ENCODE measurements at regions not wholly inside any gene's neighbourhood (a gene's known extent, or its start where the extent isn't known, plus 50 kb on each side); places are given as distances from the start of the nearest gene placed in this dataset.
A peak's percentile ranks its signal among the peaks of the same experiment; 100 is the strongest.

- intact Hi-C loops (cut with DNase I) = no loop called here
- peak in 1 of 10 donors; percentile 62 for DNase-seq
These were observed 238.0 kb downstream of the TBXT start for GRCh38 chr6:165929607-165930006.

DNA sequence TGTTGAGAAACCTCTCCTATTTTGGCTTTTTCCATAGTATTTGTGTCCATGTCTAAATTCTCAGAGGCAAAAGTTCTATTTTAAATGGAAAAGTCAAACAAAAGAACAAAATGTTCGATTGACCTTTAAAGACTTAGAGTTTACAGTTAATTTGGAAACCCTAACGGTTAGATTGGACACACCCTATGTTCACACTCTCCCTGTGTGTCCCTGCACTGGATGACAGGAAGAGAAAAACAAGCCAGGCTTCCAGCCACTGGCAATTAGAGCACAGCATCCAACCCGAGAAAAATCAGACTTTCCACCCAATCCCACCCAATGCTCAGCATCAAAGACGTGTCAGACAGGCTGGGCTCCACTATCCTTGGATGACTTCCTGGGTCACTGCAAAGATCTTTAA lies 241.3 kb downstream of the TBXT start:
- intact Hi-C loops (cut with DNase I) = no loop called here
- no peak for DNase-seq

GRCh38 chr6:165925474-165926156 lies 242.0 kb downstream of the TBXT start:
- intact Hi-C loops (cut with DNase I) = no loop called here
- DNase-seq = no peak

- intact Hi-C loops (cut with DNase I) = no loop called here
- no peak for DNase-seq
These were observed 245.3 kb downstream of the TBXT start for GRCh38 chr6:165922309-165922794.

GRCh38 chr6:165920896-165921671 lies 246.6 kb downstream of the TBXT start:
- intact Hi-C loops (cut with DNase I) = no loop called here
- no peak for DNase-seq

DNA sequence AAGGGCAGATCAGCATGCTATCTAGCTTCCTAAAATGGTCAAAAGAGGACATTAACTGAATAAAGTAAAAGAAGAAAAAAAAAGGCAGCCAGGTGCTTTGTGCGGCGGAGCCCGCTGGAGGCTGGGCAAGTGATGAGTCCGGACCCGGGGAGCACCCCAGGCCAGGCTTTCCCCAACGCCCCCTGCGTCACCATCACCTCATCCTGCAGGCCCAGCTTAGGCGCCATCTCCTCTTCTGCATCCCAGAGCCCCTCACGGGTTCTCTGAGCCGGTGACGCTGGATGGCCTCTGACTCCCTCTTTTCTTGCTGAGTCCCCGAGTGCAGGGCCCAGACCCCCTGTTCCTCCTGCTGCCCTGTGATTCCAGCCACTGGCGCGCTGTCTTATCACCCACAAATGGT lies 250.1 kb downstream of the TBXT start:
- intact Hi-C loops (cut with DNase I) = no loop called here
- no peak for DNase-seq

GRCh38 chr6:165915022-165915770 lies 252.2 kb upstream of the PDE10A start:
- intact Hi-C loops (cut with DNase I) = no loop called here
- no peak for DNase-seq

DNA sequence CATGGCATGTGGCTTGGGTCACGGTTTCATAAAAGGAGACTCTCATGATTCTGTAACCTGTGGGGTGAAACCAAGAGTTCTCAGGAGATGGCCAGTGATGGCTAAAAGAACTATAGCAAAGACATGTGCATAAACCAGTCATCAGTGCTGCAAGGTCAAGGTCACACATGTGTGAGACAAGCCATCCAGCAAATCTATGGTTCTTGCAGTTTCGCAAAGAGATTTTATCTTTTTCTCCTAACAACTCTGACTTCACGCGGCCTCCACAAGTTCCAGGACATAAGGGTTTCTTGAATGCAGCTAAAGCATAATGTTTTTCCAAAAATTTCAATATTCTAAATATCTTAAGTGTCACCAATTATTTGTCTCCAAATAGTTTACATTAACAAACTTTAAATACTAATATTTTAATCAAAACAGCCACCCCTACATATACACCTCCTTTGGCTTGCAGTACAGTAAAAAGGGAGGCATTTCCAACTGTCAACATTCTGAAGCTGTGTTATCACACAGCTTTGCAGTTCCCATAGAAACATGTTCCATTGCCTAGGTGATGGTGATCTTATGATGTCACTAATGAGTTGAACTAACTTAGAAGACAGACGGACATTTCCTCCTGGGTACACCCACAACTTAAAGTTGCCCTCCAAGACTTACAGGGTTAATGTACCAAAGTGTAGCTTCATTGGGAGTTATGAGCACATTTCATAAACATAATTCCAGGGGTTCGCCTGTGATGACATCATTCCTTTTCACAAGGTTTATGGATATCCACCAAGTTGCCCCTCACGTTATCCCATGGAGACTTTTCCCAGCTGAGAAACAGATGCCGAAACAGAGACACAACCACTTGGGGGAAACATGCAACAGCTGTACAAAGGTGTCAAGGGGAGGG lies 250.9 kb upstream of the PDE10A start:
- DNase-seq = no peak
- intact Hi-C loops (cut with DNase I) = no loop called here

- intact Hi-C loops (cut with DNase I) = no loop called here
- DNase-seq = no peak
These were observed 247.3 kb upstream of the PDE10A start for GRCh38 chr6:165910184-165910966.

DNA sequence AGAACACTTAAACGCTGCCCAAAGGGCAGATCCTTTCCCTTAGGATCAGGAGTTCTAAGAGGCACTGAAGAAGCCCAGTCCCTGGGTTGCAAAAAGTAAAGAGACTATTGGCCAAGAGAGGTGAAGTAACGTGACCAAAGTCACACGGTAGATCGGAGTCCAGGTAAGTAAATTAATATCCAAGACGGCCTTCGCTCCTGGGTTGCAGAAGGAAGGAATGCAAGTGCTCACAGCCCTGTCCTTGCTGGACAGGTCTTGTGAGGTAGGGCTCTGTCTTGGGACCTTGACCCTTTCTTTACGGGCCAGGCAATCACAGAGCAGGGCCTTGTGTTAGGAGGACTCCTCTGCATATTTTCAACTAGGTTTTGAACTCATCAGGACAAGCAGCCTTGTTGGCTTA lies 243.7 kb upstream of the PDE10A start:
- intact Hi-C loops (cut with DNase I) = no loop called here
- DNase-seq = no peak

DNA sequence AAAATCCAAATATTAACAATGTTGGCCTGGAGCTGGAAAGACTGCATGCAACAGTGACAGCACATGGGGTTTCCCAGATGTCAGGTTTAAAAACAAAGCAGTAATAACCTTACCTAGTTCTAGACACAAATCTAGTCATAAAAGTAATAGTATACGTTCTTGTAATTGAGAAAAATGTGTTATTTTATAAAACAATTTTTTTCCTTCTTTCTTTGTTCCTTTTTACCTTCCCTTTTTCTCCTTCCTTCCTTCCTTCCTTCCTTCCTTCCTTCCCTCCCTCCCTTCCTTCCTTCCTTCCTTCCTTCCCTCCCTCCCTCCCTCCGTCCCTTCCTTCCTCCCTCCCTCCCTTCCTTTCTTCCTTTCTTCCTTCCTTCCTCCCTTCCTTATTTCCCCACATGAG lies 242.7 kb upstream of the PDE10A start:
- intact Hi-C loops (cut with DNase I) = no loop called here
- DNase-seq = no peak

DNA sequence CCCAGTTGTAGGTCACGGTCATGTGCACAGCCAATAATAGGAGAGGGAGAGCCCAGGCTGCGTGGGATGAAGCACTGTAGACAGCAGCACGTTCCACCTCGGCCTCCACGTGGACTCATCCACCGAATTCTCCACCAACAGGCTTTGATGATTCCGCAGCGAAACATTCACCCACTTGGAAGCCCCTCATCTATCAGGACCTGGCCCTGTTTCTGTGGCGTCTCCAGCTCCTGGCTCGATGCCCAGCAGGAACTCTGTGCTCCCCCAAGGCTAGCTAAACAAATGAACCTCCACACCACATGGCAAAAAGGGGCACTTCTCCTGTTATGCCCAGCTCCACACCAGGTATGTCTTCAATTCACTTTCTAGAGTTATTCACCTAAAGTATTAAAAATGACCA lies 237.9 kb upstream of the PDE10A start:
- no peak for DNase-seq
- intact Hi-C loops (cut with DNase I) = no loop called here

GRCh38 chr6:165899611-165900010 lies 236.6 kb upstream of the PDE10A start:
- peak in 1 of 10 donors; percentile 76 for DNase-seq
- intact Hi-C loops (cut with DNase I) = no loop called here

- DNase-seq = no peak
- intact Hi-C loops (cut with DNase I) = no loop called here
These were observed 232.6 kb upstream of the PDE10A start for GRCh38 chr6:165895421-165896165.

DNA sequence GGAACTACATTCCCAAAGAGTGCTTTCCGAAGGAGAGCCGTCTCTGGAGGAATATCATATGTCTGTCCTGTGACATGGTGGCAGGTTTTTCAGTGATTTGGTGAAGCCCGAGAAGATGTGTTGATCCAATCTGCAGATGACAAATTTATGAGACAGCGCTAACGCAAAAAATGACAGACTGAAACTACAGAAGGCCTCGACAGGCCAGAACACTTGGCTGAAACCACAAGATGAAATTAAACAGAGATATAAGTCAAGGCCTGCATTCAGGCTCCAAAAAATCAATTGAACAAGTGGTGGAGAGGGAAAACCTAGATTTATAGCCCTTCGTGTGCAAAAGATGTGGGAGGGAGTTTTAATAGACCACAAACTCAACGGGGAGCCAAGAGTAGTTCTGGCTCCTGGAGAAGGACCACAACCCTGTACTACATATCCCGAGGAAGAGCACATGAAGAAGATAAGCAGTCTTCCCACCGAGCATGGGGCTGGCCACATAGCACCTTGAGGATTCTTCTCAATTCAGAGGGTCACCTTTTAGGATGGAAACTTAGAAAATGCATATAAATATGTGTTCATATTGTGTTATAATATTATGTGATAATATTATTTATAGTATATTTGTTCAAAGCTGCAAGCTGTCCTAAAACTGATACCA lies 231.3 kb upstream of the PDE10A start:
- DNase-seq = no peak
- intact Hi-C loops (cut with DNase I) = no loop called here

- intact Hi-C loops (cut with DNase I) = no loop called here
These were observed 230.4 kb upstream of the PDE10A start for GRCh38 chr6:165893431-165893830.

GRCh38 chr6:165891320-165891719 lies 228.3 kb upstream of the PDE10A start:
- DNase-seq = peak in 1 of 10 donors; percentile 72
- intact Hi-C loops (cut with DNase I) = no loop called here

More at GRCh38 chr6:165893431-165893830, 230.4 kb upstream of the PDE10A start:
- no peak for DNase-seq

GRCh38 chr6:165890404-165890735 lies 227.3 kb upstream of the PDE10A start:
- no peak for DNase-seq
- intact Hi-C loops (cut with DNase I) = no loop called here
